A172 (cell line): ENCODE measurements at regions not wholly inside any gene's neighbourhood (a gene's known extent, or its start where the extent isn't known, plus 50 kb on each side); places are given as distances from the start of the nearest gene placed in this dataset.
"Not testable (repeated sequence)": the region's sequence is repeated elsewhere in the genome, so short reads cannot be mapped to it uniquely, and the experiment has no call there.

Experiments used
- DNase-seq: peaks from one replicate; pipeline ENCODE4 v3.0.0-alpha.2; 2015; ENCODE audit warnings: low spot score

- peak; percentile 24 for DNase-seq
Observed at GRCh38 chr11:129637473-129637872, 178.2 kb upstream of the TMEM45B start.

GRCh38 chr11:129637983-129638776, 177.5 kb upstream of the TMEM45B start:
- DNase-seq: no peak

GRCh38 chr11:129639300-129639699, 176.3 kb upstream of the TMEM45B start:
- DNase-seq: peak; percentile 92

GRCh38 chr11:129640671-129641070, 175.0 kb upstream of the TMEM45B start:
- no peak for DNase-seq

- DNase-seq: peak; percentile 55
Observed at GRCh38 chr11:129643031-129643721, 172.5 kb upstream of the TMEM45B start.

GRCh38 chr11:129644326-129644725, 171.3 kb upstream of the TMEM45B start:
- DNase-seq: no peak

GRCh38 chr11:129645943-129646342, 169.7 kb upstream of the TMEM45B start:
- no peak for DNase-seq

GRCh38 chr11:129650044-129650443, 165.6 kb upstream of the TMEM45B start:
- DNase-seq: not testable (repeated sequence)

GRCh38 chr11:129652835-129653234, 162.8 kb upstream of the TMEM45B start:
- no peak for DNase-seq

GRCh38 chr11:129655247-129655832, 160.3 kb upstream of the TMEM45B start:
- no peak for DNase-seq

GRCh38 chr11:129657866-129658525, 157.7 kb upstream of the TMEM45B start:
- DNase-seq: no peak

- DNase-seq: no peak
Observed at GRCh38 chr11:129658526-129658867, 157.2 kb upstream of the TMEM45B start.

GRCh38 chr11:129680907-129681306, 134.7 kb upstream of the TMEM45B start:
- DNase-seq: no peak

- no peak for DNase-seq
Observed at GRCh38 chr11:129681344-129682114, 134.1 kb upstream of the TMEM45B start.

- no peak for DNase-seq
Observed at GRCh38 chr11:129686269-129686668, 129.4 kb upstream of the TMEM45B start.

GRCh38 chr11:129691142-129691541, 124.5 kb upstream of the TMEM45B start:
- DNase-seq: no peak

- DNase-seq: no peak
Observed at GRCh38 chr11:129694538-129694937, 121.1 kb upstream of the TMEM45B start.

- DNase-seq: peak; percentile 26
Observed at GRCh38 chr11:129694966-129695365, 120.7 kb upstream of the TMEM45B start.

GRCh38 chr11:129695571-129696308, 119.9 kb upstream of the TMEM45B start:
- peak; percentile 6 for DNase-seq

- no peak for DNase-seq
Observed at GRCh38 chr11:129696309-129696989, 119.2 kb upstream of the TMEM45B start.
